Esophagus muscularis mucosa (tissue), 4 donors: ENCODE measurements at regions not wholly inside any gene's neighbourhood (a gene's known extent, or its start where the extent isn't known, plus 50 kb on each side); places are given as distances from the start of the nearest gene placed in this dataset.

Experiments used
- DNase-seq: peaks from one replicate; pipeline ENCODE4 v3.0.0-alpha.2; 2017; ENCODE audit errors: extremely low spot score
- H3K27ac ChIP-seq, 4 donors: fragments of 200-600 bp; sonication (generic); replicated peaks in 1 of 4; 1 replicate in 3 of 4; 2 replicates in 1 of 4; pipeline ENCODE4 v1.5.1; 2016 to 2019; ENCODE audit warnings: mild to moderate bottlenecking in 1 of 4
- H3K27me3 ChIP-seq, 4 donors: fragments of 200-600 bp; sonication (generic); one replicate each; pipeline versions ENCODE4 v1.5.1 to v1.6.0; 2016 to 2019
- H3K36me3 ChIP-seq, 4 donors: fragments of 200-600 bp; sonication (generic); one replicate each; pipeline ENCODE4 v1.5.1; 2016 to 2019
- H3K4me1 ChIP-seq, 4 donors: fragments of 200-600 bp; sonication (generic); one replicate each; pipeline ENCODE4 v1.5.1; 2016 to 2019
- H3K4me3 ChIP-seq, 4 donors: fragments of 200-600 bp; sonication (generic); 1 replicate in 2 of 4; 2 replicates in 2 of 4; pipeline ENCODE4 v1.5.1; 2016 to 2019; ENCODE audit warnings: mild to moderate bottlenecking in 4 of 4, moderate library complexity in 1 of 4
- H3K9me3 ChIP-seq, 4 donors: fragments of 200-600 bp; sonication (generic); 1 replicate in 3 of 4; 2 replicates in 1 of 4; pipeline ENCODE4 v1.5.1; 2016 to 2019
- EP300 ChIP-seq: sonication (generic); formaldehyde crosslinking; IDR thresholded peaks from one replicate; pipeline ENCODE4 v1.6.1; 2017; ENCODE audit warnings: antibody characterized with exemption
- POLR2A ChIP-seq: fragments of 450-650 bp; IDR thresholded peaks from one replicate; pipeline ENCODE4 v1.6.1; 2017; ENCODE audit warnings: antibody characterized with exemption, moderate library complexity, mild to moderate bottlenecking, low read depth
- POLR2AphosphoS5 ChIP-seq, 2 donors: sonication (generic); formaldehyde crosslinking; IDR thresholded peaks; one replicate each; pipeline ENCODE4 v1.6.1; 2017; ENCODE audit warnings: antibody characterized with exemption in 2 of 2
- WGBS: methylation state at CpG from one replicate; pipeline ENCODE4 v1.1.5; 2018; 5-methylcytosine and 5-hydroxymethylcytosine counted together
- intact Hi-C: fragments of 100-400 bp; cut with DNase I; formaldehyde crosslinking; loops from one replicate; pipeline ENCODE4 v1.15.1; 2023
- TF ChIP-seq, protein P1 (sequence below), 3 experiments: fragments of 200-600 bp in 2 of 3; fragments of 450-650 bp in 1 of 3; sonication (generic) in 2 of 3; IDR thresholded peaks; one replicate each; pipeline ENCODE4 v1.5.1; 2017 to 2019; ENCODE audit warnings: antibody characterized with exemption in 3 of 3, mild to moderate bottlenecking in 2 of 3, moderate library complexity in 1 of 3

DNA sequence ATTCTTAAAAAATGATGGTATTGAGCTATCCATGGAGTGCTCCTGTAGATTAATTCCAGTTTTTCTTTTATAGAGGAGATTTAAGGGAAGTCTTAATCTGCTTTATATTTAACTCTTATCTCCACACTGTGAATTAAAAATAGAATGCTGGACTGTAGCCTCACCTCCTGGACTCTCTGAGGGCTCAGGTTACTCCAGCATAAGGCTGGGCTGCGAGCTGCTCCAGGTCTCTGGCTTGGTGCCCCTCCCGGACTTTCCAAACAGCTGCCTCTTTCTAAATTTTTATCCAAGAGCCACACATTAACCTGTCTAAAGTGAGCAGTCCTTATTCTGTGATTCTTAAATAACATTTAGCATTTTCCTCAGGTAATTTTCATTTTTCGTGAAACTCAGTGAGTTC is 218.7 kb upstream of the JADE1 start:
- no peak for TF ChIP-seq POLR2A
- no peak for TF ChIP-seq POLR2AphosphoS5 (IDR thresholded peaks at IDR 0.05)
- no peak for TF ChIP-seq EP300
- TF ChIP-seq, protein P1, sequence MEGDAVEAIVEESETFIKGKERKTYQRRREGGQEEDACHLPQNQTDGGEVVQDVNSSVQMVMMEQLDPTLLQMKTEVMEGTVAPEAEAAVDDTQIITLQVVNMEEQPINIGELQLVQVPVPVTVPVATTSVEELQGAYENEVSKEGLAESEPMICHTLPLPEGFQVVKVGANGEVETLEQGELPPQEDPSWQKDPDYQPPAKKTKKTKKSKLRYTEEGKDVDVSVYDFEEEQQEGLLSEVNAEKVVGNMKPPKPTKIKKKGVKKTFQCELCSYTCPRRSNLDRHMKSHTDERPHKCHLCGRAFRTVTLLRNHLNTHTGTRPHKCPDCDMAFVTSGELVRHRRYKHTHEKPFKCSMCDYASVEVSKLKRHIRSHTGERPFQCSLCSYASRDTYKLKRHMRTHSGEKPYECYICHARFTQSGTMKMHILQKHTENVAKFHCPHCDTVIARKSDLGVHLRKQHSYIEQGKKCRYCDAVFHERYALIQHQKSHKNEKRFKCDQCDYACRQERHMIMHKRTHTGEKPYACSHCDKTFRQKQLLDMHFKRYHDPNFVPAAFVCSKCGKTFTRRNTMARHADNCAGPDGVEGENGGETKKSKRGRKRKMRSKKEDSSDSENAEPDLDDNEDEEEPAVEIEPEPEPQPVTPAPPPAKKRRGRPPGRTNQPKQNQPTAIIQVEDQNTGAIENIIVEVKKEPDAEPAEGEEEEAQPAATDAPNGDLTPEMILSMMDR (IDR thresholded peaks at IDR 0.05) = no peak
- H3K4me3 ChIP-seq = no peak overlapping the region
- 62% methylated on average over 3 of the region's 3 CpGs for WGBS
- DNase-seq = no peak
- no peaks in the 10 kb centered on the region for H3K36me3 ChIP-seq
- intact Hi-C loops = no loop called here
- no peaks in the 10 kb centered on the region for H3K4me1 ChIP-seq
- no peaks in the 10 kb centered on the region for H3K9me3 ChIP-seq
- H3K27ac ChIP-seq = no peak overlapping the region
- no peaks in the 10 kb centered on the region for H3K27me3 ChIP-seq

DNA sequence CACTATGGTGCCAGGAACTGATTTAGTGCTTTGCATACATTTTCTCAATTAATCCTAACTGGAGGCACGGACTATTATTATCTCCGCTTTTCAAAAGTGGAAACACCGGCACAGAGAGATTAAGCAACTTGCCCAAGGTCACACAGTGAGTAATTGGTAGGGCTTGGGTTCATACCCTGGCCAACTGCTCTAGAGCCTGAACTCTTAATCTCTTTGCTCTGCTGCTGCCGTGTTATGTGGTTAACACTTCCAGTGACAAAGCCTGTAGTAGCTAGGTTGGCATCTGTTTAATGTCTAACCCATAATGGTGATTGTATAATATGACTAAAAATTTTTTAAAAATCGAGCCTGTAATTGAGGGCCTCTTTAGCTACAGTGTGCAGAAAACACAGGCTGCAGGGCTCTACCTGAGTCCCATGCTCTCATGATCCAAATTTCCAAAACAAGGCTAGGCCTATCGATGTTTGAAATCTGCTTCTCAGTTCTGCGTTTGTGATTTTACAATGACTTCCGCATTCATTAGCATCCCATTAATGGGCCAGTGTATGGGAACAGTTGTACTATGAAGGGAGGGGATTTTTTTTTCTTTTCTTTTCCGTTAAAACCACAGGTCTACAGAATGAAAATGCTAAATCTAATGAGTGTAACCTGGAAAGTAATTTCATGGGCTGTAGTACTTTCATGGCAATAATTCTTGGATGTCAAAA is 219.3 kb upstream of the JADE1 start:
- H3K27me3 ChIP-seq = no peaks in the 10 kb centered on the region
- 87% methylated on average over 9 of the region's 9 CpGs for WGBS
- no peak overlapping the region for H3K4me3 ChIP-seq
- TF ChIP-seq POLR2A = no peak
- no peaks in the 10 kb centered on the region for H3K36me3 ChIP-seq
- intact Hi-C loops = no loop called here
- H3K4me1 ChIP-seq = no peaks in the 10 kb centered on the region
- no peak overlapping the region for H3K27ac ChIP-seq
- no peaks in the 10 kb centered on the region for H3K9me3 ChIP-seq
- peak; percentile 14 for DNase-seq

DNA sequence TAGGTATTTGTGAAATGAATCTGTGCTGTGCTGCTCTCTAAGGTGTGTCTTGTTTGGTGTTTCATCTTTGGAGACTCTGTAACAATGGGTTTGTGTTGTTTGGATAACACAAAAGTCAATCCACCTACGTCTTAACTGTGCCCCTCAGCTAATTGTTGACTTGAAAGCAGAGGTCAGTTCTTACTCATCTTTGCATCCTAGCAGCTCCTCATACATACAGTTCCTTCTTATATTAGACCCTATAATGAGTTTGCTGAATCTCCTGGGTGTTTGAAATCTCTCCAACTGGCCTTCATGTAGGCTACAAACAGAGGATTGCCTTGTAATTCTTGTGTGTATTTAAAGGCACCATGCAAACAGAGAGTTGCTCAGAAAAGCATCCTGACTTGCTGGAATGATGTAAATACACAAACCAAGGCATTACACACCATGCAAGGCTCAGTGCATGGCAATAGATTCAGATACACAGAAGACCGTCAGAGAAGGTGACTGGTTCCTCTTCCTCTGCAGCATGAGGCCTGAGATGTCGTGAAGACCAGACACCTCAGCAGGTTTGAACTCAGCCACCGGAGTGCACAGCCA is 220.0 kb upstream of the JADE1 start:
- no peak overlapping the region for H3K4me3 ChIP-seq
- intact Hi-C loops = no loop called here
- peak; percentile 42 for DNase-seq
- no peaks in the 10 kb centered on the region for H3K36me3 ChIP-seq
- H3K27ac ChIP-seq = no peak overlapping the region
- peaks cover 0 to 3% (median 0%) of the 10 kb centered on the region in 4 donors for H3K4me1 ChIP-seq
- 86% methylated on average over 4 of the region's 4 CpGs for WGBS
- no peaks in the 10 kb centered on the region for H3K9me3 ChIP-seq
- H3K27me3 ChIP-seq = no peaks in the 10 kb centered on the region
- TF ChIP-seq EP300 (no peak), POLR2AphosphoS5 (IDR thresholded peaks at IDR 0.05) (no peak)

DNA sequence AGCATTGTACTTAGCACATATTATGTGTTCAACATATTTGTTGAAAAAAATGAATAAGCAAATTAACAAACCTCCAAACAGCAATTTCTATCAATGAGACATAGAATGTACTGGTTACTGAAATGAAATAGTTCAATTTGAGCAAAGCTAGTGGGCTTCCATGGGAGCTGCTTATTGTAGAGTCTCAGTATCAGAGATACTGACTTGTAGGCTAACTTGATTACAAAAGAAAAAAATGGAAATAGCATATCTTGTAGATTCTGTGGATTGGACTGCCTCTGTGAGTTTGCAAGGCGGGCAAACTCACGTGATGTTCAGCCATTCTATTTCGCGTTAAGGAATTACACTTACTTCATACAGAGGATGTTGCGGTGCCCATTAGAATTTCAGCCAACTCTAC is 222.1 kb upstream of the JADE1 start:
- H3K36me3 ChIP-seq = no peaks in the 10 kb centered on the region

DNA sequence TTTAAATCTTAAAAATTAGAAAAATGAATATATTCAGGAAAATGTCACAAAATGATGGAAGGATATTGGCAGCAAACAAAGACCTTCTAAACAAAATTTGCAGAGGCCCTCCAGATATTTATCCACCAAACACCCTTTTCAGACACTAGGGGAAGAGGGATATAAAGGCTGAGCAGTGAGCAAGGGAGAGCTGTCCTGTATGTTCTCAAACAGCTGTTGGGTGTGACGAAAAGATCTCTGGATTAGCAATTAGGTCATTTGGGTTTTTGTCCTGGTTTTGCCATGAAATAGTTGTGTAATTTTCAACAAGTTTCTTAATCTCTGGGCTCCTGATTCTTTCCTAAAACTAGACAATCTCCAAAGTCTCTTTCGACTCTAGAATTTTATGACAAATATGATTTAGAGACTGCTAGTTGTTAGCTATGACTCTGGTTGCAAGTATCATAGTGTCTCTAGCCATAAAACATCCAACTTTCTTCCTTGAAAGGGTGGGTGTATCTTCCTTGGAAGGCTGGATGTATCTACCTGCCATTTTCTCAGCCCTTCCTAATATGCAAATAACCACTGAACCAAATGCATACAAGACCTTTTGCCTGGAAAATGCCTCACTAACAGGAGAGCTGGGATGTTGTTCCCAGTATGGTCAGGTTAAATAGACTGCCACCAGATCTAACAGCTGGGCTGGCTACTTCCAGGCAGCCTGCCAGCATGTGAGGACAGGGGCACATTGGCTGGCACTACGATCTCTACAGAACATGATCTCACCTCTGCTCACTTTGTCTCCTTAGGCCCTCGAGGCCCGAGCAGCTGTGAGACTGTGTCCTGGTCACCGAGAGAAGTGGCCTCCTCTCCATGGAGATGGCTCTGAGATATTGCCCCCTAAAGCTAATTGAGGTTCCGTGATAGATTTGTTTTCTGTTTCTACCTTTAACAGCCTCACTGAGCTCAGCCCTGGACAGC is 225.5 kb upstream of the JADE1 start:
- no peak for DNase-seq
- Histone ChIP-seq H3K27ac (peak overlapping the region; percentile 11 to 65 (median 38)), H3K4me1 (peaks cover 0 to 8% (median 0%) of the 10 kb centered on the region in 4 donors), H3K9me3 (no peaks in the 10 kb centered on the region), H3K27me3 (no peaks in the 10 kb centered on the region), H3K36me3 (no peaks in the 10 kb centered on the region), H3K4me3 (no peak overlapping the region)
- 83% methylated on average over 7 of the region's 7 CpGs for WGBS
- peak in 1 of 2 donors; percentile 43 for TF ChIP-seq POLR2AphosphoS5 (IDR thresholded peaks at IDR 0.05)
- no peak for TF ChIP-seq POLR2A
- TF ChIP-seq, protein P1 (IDR thresholded peaks at IDR 0.05) = peak in 2 of 3 experiments; percentile 7 to 18
- no peak for TF ChIP-seq EP300
- intact Hi-C loops = no loop called here

More for the DNA sequence above, 222.1 kb upstream of the JADE1 start:
- Histone ChIP-seq H3K4me1 (peaks cover 0 to 8% (median 0%) of the 10 kb centered on the region in 4 donors), H3K4me3 (no peak overlapping the region), H3K27ac (no peak overlapping the region), H3K9me3 (no peaks in the 10 kb centered on the region), H3K27me3 (no peaks in the 10 kb centered on the region)
- intact Hi-C loops = no loop called here
- no peak for DNase-seq
- 89% methylated on average over 5 of the region's 5 CpGs for WGBS
- TF ChIP-seq POLR2A (no peak), EP300 (no peak)
- TF ChIP-seq, protein P1 (IDR thresholded peaks at IDR 0.05) = no peak
